ENCODE measurements at regions not wholly inside any gene's neighbourhood (a gene's known extent, or its start where the extent isn't known, plus 50 kb on each side); places are given as distances from the start of the nearest gene placed in this dataset.
A peak's percentile ranks its signal among the peaks of the same experiment; 100 is the strongest.

- CTCF ChIA-PET = no interaction called here
- ATAC-seq = no peak
- peaks cover 5% of the 10 kb centered on the region; the same call in 1 of the 2 replicates for H3K9me3 ChIP-seq (ENCODE audit: control insufficient read depth, insufficient read depth, low read depth, low read length)
- no peak overlapping the region for H3K4me3 ChIP-seq (ENCODE audit: low read depth in 2 of 2, low read length in 2 of 2)
- no peaks in the 10 kb centered on the region for H3K27me3 ChIP-seq (ENCODE audit: control insufficient read depth, insufficient read depth, low read length)
- no peaks in the 10 kb centered on the region for H3K36me3 ChIP-seq (ENCODE audit: control insufficient read depth, insufficient read depth, low read length)
- DNase-seq (ENCODE audit: low read depth, low spot score) = no peak
- intact Hi-C loops (cut with micrococcal nuclease; ENCODE audit: unreplicated experiment) = no loop called here
- no peak overlapping the region for H3K27ac ChIP-seq (ENCODE audit: low read length)
- no TSS peak for BruUV-seq (replicated peaks)
- POLR2A ChIA-PET = no interaction called here
- in situ Hi-C loops (cut with HindIII; ENCODE audit: low pct_unique_long_range_greater_than_20kb, low sequenced_read_pairs) = no loop called here
- TF ChIP-seq POLR2AphosphoS5 (IDR thresholded peaks at IDR 0.05; ENCODE audit: low read depth, low read length) (no peak), SIN3A (IDR thresholded peaks at IDR 0.05; ENCODE audit: borderline replicate concordance, insufficient read depth, low read depth, low read length) (no peak), CTCF (IDR thresholded peaks at IDR 0.05) (no peak), TCF7L2 (IDR thresholded peaks at IDR 0.05; ENCODE audit: low read depth, low read length) (no peak)
- H3K4me1 ChIP-seq (ENCODE audit: control insufficient read depth, insufficient read depth, low read length) = no peaks in the 10 kb centered on the region
Measured at GRCh38 chr11:82321206-82321605, 412.5 kb downstream of the FAM181B start.

DNA sequence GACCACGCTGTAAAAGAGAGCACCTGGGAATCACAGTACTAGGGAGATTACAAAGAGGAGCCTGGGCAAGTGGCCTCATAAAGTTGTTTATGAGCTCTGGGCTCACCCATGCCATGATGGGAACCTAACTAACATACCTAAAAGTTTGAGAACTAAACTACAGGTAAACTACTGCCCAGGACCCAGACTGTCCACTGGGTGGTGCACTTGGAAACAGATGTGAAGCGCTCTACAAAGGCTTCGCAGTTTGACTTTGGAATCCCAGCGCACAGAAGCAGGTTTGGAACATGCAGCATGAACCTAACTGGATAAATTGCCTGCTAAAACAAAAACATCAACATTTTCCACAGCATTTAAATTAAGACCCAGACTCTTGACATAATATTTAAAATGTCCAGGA, 418.6 kb downstream of the FAM181B start:
- no TSS peak for BruUV-seq (replicated peaks)
- in situ Hi-C loops (cut with HindIII; ENCODE audit: low pct_unique_long_range_greater_than_20kb, low sequenced_read_pairs) (no loop called here), intact Hi-C loops (cut with micrococcal nuclease; ENCODE audit: unreplicated experiment) (no loop called here)
- Histone ChIP-seq H3K4me1 (ENCODE audit: control insufficient read depth, insufficient read depth, low read length) (no peaks in the 10 kb centered on the region), H3K9me3 (ENCODE audit: control insufficient read depth, insufficient read depth, low read depth, low read length) (no peaks in the 10 kb centered on the region; the same call in 1 of the 2 replicates), H3K36me3 (ENCODE audit: control insufficient read depth, insufficient read depth, low read length) (no peaks in the 10 kb centered on the region), H3K27me3 (ENCODE audit: control insufficient read depth, insufficient read depth, low read length) (no peaks in the 10 kb centered on the region), H3K4me3 (ENCODE audit: low read depth in 2 of 2, low read length in 2 of 2) (no peak overlapping the region), H3K27ac (ENCODE audit: low read length) (no peak overlapping the region)
- TF ChIP-seq CTCF (IDR thresholded peaks at IDR 0.05) (peak; percentile 52), SIN3A (IDR thresholded peaks at IDR 0.05; ENCODE audit: borderline replicate concordance, insufficient read depth, low read depth, low read length) (no peak)
- POLR2A ChIA-PET = no interaction called here
- DNase-seq (ENCODE audit: low read depth, low spot score) = no peak
- CTCF ChIA-PET = no interaction called here
- no peak for ATAC-seq

- no peaks in the 10 kb centered on the region for H3K36me3 ChIP-seq (ENCODE audit: control insufficient read depth, insufficient read depth, low read length)
- H3K27me3 ChIP-seq (ENCODE audit: control insufficient read depth, insufficient read depth, low read length) = no peaks in the 10 kb centered on the region
- H3K27ac ChIP-seq (ENCODE audit: low read length) = no peak overlapping the region
- ATAC-seq (no peak), DNase-seq (ENCODE audit: low read depth, low spot score) (no peak)
- peaks cover 4% of the 10 kb centered on the region; the same call in 1 of the 2 replicates for H3K9me3 ChIP-seq (ENCODE audit: control insufficient read depth, insufficient read depth, low read depth, low read length)
- no peaks in the 10 kb centered on the region for H3K4me1 ChIP-seq (ENCODE audit: control insufficient read depth, insufficient read depth, low read length)
- no peak overlapping the region for H3K4me3 ChIP-seq (ENCODE audit: low read depth in 2 of 2, low read length in 2 of 2)
- BruUV-seq (replicated peaks) = no TSS peak
- in situ Hi-C loops (cut with HindIII; ENCODE audit: low pct_unique_long_range_greater_than_20kb, low sequenced_read_pairs) = no loop called here
- CTCF ChIA-PET = no interaction called here
- POLR2A ChIA-PET = no interaction called here
- intact Hi-C loops (cut with micrococcal nuclease; ENCODE audit: unreplicated experiment) = no loop called here
- no peak for TF ChIP-seq TCF7L2 (IDR thresholded peaks at IDR 0.05; ENCODE audit: low read depth, low read length)
- no peak for TF ChIP-seq POLR2AphosphoS5 (IDR thresholded peaks at IDR 0.05; ENCODE audit: low read depth, low read length)
- TF ChIP-seq SIN3A (IDR thresholded peaks at IDR 0.05; ENCODE audit: borderline replicate concordance, insufficient read depth, low read depth, low read length) = no peak
- no peak for TF ChIP-seq CTCF (IDR thresholded peaks at IDR 0.05)
- TF ChIP-seq, protein P1, sequence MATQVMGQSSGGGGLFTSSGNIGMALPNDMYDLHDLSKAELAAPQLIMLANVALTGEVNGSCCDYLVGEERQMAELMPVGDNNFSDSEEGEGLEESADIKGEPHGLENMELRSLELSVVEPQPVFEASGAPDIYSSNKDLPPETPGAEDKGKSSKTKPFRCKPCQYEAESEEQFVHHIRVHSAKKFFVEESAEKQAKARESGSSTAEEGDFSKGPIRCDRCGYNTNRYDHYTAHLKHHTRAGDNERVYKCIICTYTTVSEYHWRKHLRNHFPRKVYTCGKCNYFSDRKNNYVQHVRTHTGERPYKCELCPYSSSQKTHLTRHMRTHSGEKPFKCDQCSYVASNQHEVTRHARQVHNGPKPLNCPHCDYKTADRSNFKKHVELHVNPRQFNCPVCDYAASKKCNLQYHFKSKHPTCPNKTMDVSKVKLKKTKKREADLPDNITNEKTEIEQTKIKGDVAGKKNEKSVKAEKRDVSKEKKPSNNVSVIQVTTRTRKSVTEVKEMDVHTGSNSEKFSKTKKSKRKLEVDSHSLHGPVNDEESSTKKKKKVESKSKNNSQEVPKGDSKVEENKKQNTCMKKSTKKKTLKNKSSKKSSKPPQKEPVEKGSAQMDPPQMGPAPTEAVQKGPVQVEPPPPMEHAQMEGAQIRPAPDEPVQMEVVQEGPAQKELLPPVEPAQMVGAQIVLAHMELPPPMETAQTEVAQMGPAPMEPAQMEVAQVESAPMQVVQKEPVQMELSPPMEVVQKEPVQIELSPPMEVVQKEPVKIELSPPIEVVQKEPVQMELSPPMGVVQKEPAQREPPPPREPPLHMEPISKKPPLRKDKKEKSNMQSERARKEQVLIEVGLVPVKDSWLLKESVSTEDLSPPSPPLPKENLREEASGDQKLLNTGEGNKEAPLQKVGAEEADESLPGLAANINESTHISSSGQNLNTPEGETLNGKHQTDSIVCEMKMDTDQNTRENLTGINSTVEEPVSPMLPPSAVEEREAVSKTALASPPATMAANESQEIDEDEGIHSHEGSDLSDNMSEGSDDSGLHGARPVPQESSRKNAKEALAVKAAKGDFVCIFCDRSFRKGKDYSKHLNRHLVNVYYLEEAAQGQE (IDR thresholded peaks at IDR 0.05; ENCODE audit: insufficient read depth in 1 of 2, low read depth in 2 of 2, low read length in 1 of 2) = no peak
Measured at GRCh38 chr11:82308979-82309378, 424.7 kb downstream of the FAM181B start.

Measured in Panc1 (cell line).